ENCODE measurements at regions not wholly inside any gene's neighbourhood (a gene's known extent, or its start where the extent isn't known, plus 50 kb on each side); places are given as distances from the start of the nearest gene placed in this dataset.

DNA sequence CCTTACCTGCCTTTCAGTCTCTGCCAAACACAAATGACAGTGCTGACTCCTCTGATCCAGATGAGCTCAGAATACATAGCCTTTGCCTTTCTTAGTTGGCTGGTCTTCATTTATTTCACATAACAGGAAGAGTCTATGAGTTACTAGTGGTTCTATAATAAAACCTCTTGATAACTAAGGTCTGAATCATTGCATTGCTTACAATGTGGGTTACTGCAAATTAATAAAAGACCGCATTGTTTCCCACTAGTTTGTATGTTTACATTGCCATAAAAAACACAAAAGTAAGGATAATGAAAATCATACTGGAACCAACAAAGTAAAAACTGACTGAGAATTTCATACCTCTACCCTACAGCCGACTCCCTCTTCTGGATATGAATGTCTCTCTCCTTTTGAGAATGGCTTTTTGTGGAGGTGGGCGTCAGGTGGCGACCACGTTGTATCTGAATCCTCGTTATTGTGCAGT, 62.0 kb upstream of the AKR1E2 start:
- TF ChIP-seq TAF1 (IDR thresholded peaks at IDR 0.05; ENCODE audit: borderline replicate concordance, low read depth, low read length) (no peak), POLR2A (IDR thresholded peaks at IDR 0.05; ENCODE audit: low read depth, low read length) (no peak)

Data from GM12892 (cell line).